MCF 10A (cell line): ENCODE measurements at regions not wholly inside any gene's neighbourhood (a gene's known extent, or its start where the extent isn't known, plus 50 kb on each side); places are given as distances from the start of the nearest gene placed in this dataset.

Experiments used
- BruUV-seq: library from RNA; stranded (reverse); fragments of 400-500 nt; replicated peaks from 2 replicates; lab custom pipeline; 2021; lab: Mats Ljungman, UMichigan
- CTCF ChIA-PET: fragments of 300-600 bp; sonication (Branson Sonifier 250); formaldehyde crosslinking; extraction: SDS; loops from one replicate; lab custom pipeline; 2021; ENCODE audit warnings: antibody characterized with exemption, inconsistent platforms; lab: Yijun Ruan, JAX
- POLR2A ChIA-PET: fragments of 300-600, 350-650 bp; sonication (Branson Sonifier 250); formaldehyde crosslinking; extraction: SDS; loops from one replicate; lab custom pipeline; 2020; ENCODE audit warnings: antibody characterized with exemption, inconsistent platforms; lab: Yijun Ruan, JAX
- DNase-seq: peaks from one replicate; pipeline ENCODE4 v3.0.0-alpha.2; 2018; ENCODE audit not compliant: unreplicated experiment
- H3K27ac Mint-ChIP-seq: one replicate; pipeline ENCODE4 v1.8.0; 2022; ENCODE audit warnings: mild to moderate bottlenecking, low read depth, mixed read lengths; ENCODE audit not compliant: unreplicated experiment
- H3K27me3 Mint-ChIP-seq: one replicate; pipeline ENCODE4 v1.8.0; 2022; ENCODE audit warnings: mixed read lengths; ENCODE audit not compliant: insufficient read depth, unreplicated experiment
- H3K36me3 Mint-ChIP-seq: one replicate; pipeline ENCODE4 v1.8.0; 2022; ENCODE audit warnings: mild to moderate bottlenecking, moderate library complexity, mixed read lengths; ENCODE audit not compliant: insufficient read depth, unreplicated experiment
- H3K4me1 Mint-ChIP-seq: one replicate; pipeline ENCODE4 v1.8.0; 2022; ENCODE audit warnings: mixed read lengths; ENCODE audit not compliant: insufficient read depth, unreplicated experiment
- H3K4me3 Mint-ChIP-seq: one replicate; pipeline ENCODE4 v1.8.0; 2022; ENCODE audit warnings: mild to moderate bottlenecking, moderate library complexity, mixed read lengths; ENCODE audit not compliant: unreplicated experiment
- H3K9me3 Mint-ChIP-seq: one replicate; pipeline ENCODE4 v1.8.0; 2022; ENCODE audit warnings: mixed read lengths; ENCODE audit not compliant: unreplicated experiment
- intact Hi-C: fragments of 100-400 bp; cut with micrococcal nuclease; formaldehyde crosslinking; loops from 2 replicates; pipeline ENCODE4 v1.14.1; 2022
- TF ChIP-seq, protein P1 (sequence below): fragments of 200-600 bp; IDR thresholded peaks from one replicate; pipeline ENCODE4 v1.8.0; 2022; ENCODE audit warnings: antibody characterized with exemption, mild to moderate bottlenecking; ENCODE audit not compliant: unreplicated experiment

DNA sequence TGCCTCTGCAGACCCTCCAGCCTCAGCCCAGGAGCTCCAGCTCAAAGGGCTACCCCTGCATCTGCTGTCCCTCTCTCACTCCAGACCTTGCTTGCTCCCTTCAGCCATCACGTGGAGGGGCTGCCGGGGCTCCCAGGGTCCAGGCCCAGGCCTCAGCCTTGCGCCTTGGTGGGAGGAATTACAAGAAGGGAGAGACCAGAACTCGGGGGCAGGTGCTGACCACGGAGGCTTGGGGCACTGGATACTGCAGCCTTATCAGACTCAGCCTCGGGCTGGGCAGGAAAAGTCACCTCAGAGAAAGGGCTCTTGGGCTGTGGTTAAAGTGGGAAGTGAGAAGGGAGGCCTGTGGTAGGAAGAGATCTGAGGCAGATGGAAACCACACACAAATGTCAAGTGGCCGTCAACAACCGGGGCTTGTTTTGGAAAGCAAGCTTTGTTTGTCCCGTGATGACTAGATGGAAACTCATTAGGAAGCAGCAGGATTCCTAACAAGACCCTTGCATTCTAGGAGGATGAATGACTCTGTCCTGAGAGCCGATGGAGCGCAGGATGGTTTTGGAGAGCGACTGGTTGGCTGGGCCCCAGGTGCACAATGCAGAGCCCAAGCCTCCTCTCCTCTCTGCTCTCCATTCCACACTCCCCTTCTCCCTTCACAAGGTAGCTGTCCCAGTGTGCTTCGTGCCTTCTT lies 1321.7 kb downstream of the TBC1D22A start:
- TF ChIP-seq, protein P1, sequence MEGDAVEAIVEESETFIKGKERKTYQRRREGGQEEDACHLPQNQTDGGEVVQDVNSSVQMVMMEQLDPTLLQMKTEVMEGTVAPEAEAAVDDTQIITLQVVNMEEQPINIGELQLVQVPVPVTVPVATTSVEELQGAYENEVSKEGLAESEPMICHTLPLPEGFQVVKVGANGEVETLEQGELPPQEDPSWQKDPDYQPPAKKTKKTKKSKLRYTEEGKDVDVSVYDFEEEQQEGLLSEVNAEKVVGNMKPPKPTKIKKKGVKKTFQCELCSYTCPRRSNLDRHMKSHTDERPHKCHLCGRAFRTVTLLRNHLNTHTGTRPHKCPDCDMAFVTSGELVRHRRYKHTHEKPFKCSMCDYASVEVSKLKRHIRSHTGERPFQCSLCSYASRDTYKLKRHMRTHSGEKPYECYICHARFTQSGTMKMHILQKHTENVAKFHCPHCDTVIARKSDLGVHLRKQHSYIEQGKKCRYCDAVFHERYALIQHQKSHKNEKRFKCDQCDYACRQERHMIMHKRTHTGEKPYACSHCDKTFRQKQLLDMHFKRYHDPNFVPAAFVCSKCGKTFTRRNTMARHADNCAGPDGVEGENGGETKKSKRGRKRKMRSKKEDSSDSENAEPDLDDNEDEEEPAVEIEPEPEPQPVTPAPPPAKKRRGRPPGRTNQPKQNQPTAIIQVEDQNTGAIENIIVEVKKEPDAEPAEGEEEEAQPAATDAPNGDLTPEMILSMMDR: no peak
- no peak overlapping the region for H3K4me3 Mint-ChIP-seq
- ChIA-PET CTCF (interaction anchor here (0.6 kb wide), 1 partner anchor 16 kb away, joined by 3 read pairs; no protein-coding TSS in a partner anchor), POLR2A (no interaction called here)
- H3K27me3 Mint-ChIP-seq: no peaks in the 10 kb centered on the region
- BruUV-seq: no TSS peak
- no peak overlapping the region for H3K27ac Mint-ChIP-seq
- H3K36me3 Mint-ChIP-seq: no peaks in the 10 kb centered on the region
- DNase-seq: no peak
- H3K9me3 Mint-ChIP-seq: peaks cover 29% of the 10 kb centered on the region
- intact Hi-C loops: no loop called here
- H3K4me1 Mint-ChIP-seq: no peaks in the 10 kb centered on the region

GRCh38 chr22:48083502-48083901 lies 1321.1 kb downstream of the TBC1D22A start:
- Mint-ChIP-seq H3K36me3 (no peaks in the 10 kb centered on the region), H3K27ac (no peak overlapping the region), H3K4me3 (no peak overlapping the region), H3K27me3 (no peaks in the 10 kb centered on the region), H3K4me1 (no peaks in the 10 kb centered on the region), H3K9me3 (peaks cover 29% of the 10 kb centered on the region)
- intact Hi-C loops: no loop called here
- CTCF ChIA-PET: no interaction called here
- TF ChIP-seq, protein P1: no peak
- POLR2A ChIA-PET: no interaction called here
- DNase-seq: no peak
- BruUV-seq: no TSS peak

DNA sequence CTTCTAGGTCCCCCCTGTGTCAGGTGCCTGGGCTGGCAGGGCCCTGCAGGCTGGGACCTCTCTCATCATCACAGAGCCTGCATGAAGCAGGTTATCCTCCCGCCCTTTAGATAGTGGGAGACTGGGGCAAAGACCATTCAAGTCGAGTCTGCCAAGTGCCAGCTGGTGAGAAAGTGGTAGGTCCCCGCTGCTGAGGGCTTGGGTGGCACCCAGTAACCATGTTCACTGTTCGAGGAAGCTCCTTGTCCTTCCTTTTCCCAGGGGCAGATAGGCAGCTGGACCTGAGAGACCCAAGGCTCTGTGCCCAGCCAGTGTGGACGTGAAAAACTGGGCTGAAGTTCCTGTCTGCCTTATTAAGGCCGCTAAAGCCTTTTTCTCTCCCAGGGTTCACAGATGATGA lies 1319.8 kb downstream of the TBC1D22A start:
- DNase-seq: no peak
- Mint-ChIP-seq H3K36me3 (no peaks in the 10 kb centered on the region), H3K4me1 (no peaks in the 10 kb centered on the region), H3K27me3 (no peaks in the 10 kb centered on the region), H3K4me3 (no peak overlapping the region), H3K9me3 (peaks cover 37% of the 10 kb centered on the region), H3K27ac (no peak overlapping the region)
- CTCF ChIA-PET: no interaction called here
- intact Hi-C loops: no loop called here
- no TSS peak for BruUV-seq
- TF ChIP-seq, protein P1: no peak
- POLR2A ChIA-PET: no interaction called here

DNA sequence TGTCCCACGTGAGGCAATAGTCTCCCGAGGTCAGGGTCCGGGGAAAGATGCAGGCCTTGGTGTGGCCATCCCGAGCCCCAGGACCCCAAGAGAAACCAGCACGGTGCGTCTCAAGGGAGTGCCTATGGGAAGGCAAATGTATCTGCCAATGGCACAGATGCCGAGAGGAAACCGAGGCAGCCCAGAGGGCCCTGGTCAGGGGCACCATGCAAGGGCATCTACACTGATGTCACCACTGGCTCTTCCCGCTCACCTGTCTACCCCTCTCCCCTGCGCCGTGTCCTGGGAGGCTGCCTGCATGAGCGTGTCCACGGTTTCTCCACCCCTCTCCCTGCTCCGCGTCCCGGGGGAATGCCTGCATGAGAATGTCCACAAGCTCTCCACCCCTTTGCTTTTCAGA lies 1318.8 kb downstream of the TBC1D22A start:
- H3K27me3 Mint-ChIP-seq: no peaks in the 10 kb centered on the region
- no peaks in the 10 kb centered on the region for H3K36me3 Mint-ChIP-seq
- no peaks in the 10 kb centered on the region for H3K4me1 Mint-ChIP-seq
- H3K4me3 Mint-ChIP-seq: no peak overlapping the region
- intact Hi-C loops: no loop called here
- no TSS peak for BruUV-seq
- ChIA-PET POLR2A (no interaction called here), CTCF (no interaction called here)
- H3K27ac Mint-ChIP-seq: no peak overlapping the region
- peaks cover 42% of the 10 kb centered on the region for H3K9me3 Mint-ChIP-seq
- TF ChIP-seq, protein P1: no peak
- no peak for DNase-seq
